ENCODE measurements at regions not wholly inside any gene's neighbourhood (a gene's known extent, or its start where the extent isn't known, plus 50 kb on each side); places are given as distances from the start of the nearest gene placed in this dataset.

GRCh38 chr4:54840992-54841768 is 183.4 kb downstream of the KIT start:
- no peaks in the 10 kb centered on the region for H4K20me1 ChIP-seq (ENCODE audit: low read depth, low read length)
- no peaks in the 10 kb centered on the region for H3K79me2 ChIP-seq (ENCODE audit: insufficient read depth, low read length)
- H3K9ac ChIP-seq (ENCODE audit: low read length): no peak overlapping the region
- no peak overlapping the region for H3K27ac ChIP-seq (ENCODE audit: low read depth, low read length)
- H3K27me3 ChIP-seq (ENCODE audit: low read length): no peaks in the 10 kb centered on the region
- no peaks in the 10 kb centered on the region for H3F3A ChIP-seq (ENCODE audit: insufficient read depth)
- H3K36me3 ChIP-seq (ENCODE audit: low read length): no peaks in the 10 kb centered on the region
- H3K4me3 ChIP-seq (ENCODE audit: insufficient read depth, low read length, poor library complexity, severe bottlenecking): no peak overlapping the region
- no peaks in the 10 kb centered on the region for H3K9me3 ChIP-seq (ENCODE audit: insufficient read depth, low read length)
- no peaks in the 10 kb centered on the region for H3K9me2 ChIP-seq (replicated peaks; ENCODE audit: insufficient read depth, low read length)
- H3K4me2 ChIP-seq (ENCODE audit: low read depth, low read length, poor library complexity, severe bottlenecking): no peak overlapping the region
- TF ChIP-seq EZH2phosphoT487 (conservative IDR thresholded peaks at IDR 0.05; ENCODE audit: low read length): no peak
- TF ChIP-seq, protein P1, sequence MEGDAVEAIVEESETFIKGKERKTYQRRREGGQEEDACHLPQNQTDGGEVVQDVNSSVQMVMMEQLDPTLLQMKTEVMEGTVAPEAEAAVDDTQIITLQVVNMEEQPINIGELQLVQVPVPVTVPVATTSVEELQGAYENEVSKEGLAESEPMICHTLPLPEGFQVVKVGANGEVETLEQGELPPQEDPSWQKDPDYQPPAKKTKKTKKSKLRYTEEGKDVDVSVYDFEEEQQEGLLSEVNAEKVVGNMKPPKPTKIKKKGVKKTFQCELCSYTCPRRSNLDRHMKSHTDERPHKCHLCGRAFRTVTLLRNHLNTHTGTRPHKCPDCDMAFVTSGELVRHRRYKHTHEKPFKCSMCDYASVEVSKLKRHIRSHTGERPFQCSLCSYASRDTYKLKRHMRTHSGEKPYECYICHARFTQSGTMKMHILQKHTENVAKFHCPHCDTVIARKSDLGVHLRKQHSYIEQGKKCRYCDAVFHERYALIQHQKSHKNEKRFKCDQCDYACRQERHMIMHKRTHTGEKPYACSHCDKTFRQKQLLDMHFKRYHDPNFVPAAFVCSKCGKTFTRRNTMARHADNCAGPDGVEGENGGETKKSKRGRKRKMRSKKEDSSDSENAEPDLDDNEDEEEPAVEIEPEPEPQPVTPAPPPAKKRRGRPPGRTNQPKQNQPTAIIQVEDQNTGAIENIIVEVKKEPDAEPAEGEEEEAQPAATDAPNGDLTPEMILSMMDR (IDR thresholded peaks at IDR 0.05; ENCODE audit: insufficient read depth, low read length, poor library complexity, severe bottlenecking): no peak
- H2AFZ ChIP-seq (ENCODE audit: low read depth, low read length, severe bottlenecking): no peak overlapping the region

DNA sequence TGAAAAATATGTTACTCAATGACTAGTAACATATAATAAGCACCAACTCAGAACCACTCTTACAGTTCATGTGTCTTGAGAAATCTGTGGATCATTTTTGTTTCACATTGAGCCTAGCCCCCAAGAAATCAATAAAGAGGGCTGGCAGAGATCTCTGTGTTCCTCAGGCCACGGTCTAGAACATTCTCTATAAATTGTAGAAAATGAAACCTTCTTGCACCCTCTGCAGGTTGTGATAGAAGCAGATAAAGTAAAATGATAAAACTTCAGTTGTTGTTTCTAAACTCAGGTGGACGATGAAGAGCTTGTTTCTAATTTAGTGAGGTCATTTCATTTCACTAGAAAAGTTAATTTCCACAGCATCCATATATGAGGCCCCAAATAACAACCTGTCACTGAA is 182.7 kb downstream of the KIT start:
- Histone ChIP-seq H4K20me1 (ENCODE audit: low read depth, low read length) (no peaks in the 10 kb centered on the region), H3K36me3 (ENCODE audit: low read length) (no peaks in the 10 kb centered on the region), H3K9me2 (replicated peaks; ENCODE audit: insufficient read depth, low read length) (no peaks in the 10 kb centered on the region), H3K9ac (ENCODE audit: low read length) (no peak overlapping the region), H3K4me2 (ENCODE audit: low read depth, low read length, poor library complexity, severe bottlenecking) (no peak overlapping the region), H2AFZ (ENCODE audit: low read depth, low read length, severe bottlenecking) (no peak overlapping the region), H3K4me3 (ENCODE audit: insufficient read depth, low read length, poor library complexity, severe bottlenecking) (no peak overlapping the region), H3F3A (ENCODE audit: insufficient read depth) (no peaks in the 10 kb centered on the region), H3K9me3 (ENCODE audit: insufficient read depth, low read length) (no peaks in the 10 kb centered on the region), H3K79me2 (ENCODE audit: insufficient read depth, low read length) (no peaks in the 10 kb centered on the region), H3K27me3 (ENCODE audit: low read length) (no peaks in the 10 kb centered on the region), H3K27ac (ENCODE audit: low read depth, low read length) (no peak overlapping the region)
- no peak for TF ChIP-seq EZH2phosphoT487 (conservative IDR thresholded peaks at IDR 0.05; ENCODE audit: low read length)
- TF ChIP-seq, protein P1 (IDR thresholded peaks at IDR 0.05; ENCODE audit: insufficient read depth, low read length, poor library complexity, severe bottlenecking): no peak

DNA sequence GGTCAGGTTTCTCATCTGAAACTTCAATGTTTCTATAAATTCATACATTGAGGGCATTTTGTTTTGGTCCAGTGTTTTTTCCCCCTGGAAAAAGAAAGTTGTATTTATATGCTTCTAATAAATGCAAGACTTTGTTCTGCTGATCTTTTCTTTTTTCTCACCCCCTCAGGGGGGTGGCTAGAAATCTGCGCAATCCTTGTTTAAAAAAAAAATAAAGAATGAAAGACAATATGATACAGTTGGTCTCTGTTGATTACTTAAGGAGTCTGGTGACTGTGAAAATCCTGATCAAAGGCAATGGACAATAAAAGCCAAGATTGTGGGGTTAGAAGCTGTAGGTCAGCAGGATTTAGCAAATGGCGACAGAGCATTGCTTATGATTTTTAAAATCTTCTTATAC is 180.5 kb downstream of the KIT start:
- TF ChIP-seq, protein P1 (IDR thresholded peaks at IDR 0.05; ENCODE audit: insufficient read depth, low read length, poor library complexity, severe bottlenecking): no peak
- no peaks in the 10 kb centered on the region for H3K9me3 ChIP-seq (ENCODE audit: insufficient read depth, low read length)
- no peaks in the 10 kb centered on the region for H3K27me3 ChIP-seq (ENCODE audit: low read length)
- no peak overlapping the region for H3K4me2 ChIP-seq (ENCODE audit: low read depth, low read length, poor library complexity, severe bottlenecking)
- no peaks in the 10 kb centered on the region for H4K20me1 ChIP-seq (ENCODE audit: low read depth, low read length)
- H3K79me2 ChIP-seq (ENCODE audit: insufficient read depth, low read length): no peaks in the 10 kb centered on the region
- no peak overlapping the region for H3K27ac ChIP-seq (ENCODE audit: low read depth, low read length)
- no peaks in the 10 kb centered on the region for H3F3A ChIP-seq (ENCODE audit: insufficient read depth)
- H3K36me3 ChIP-seq (ENCODE audit: low read length): no peaks in the 10 kb centered on the region
- no peaks in the 10 kb centered on the region for H3K9me2 ChIP-seq (replicated peaks; ENCODE audit: insufficient read depth, low read length)
- H3K9ac ChIP-seq (ENCODE audit: low read length): no peak overlapping the region
- no peak overlapping the region for H2AFZ ChIP-seq (ENCODE audit: low read depth, low read length, severe bottlenecking)
- H3K4me3 ChIP-seq (ENCODE audit: insufficient read depth, low read length, poor library complexity, severe bottlenecking): no peak overlapping the region

Data from SU-DHL-6 (cell line).